Upper lobe of left lung (tissue), 6 donors: ENCODE measurements at regions not wholly inside any gene's neighbourhood (a gene's known extent, or its start where the extent isn't known, plus 50 kb on each side); places are given as distances from the start of the nearest gene placed in this dataset.
"Not testable (repeated sequence)": the region's sequence is repeated elsewhere in the genome, so short reads cannot be mapped to it uniquely, and the experiment has no call there.

Source experiments
- ATAC-seq, 2 donors: fragments of 200-7000 bp; cut with Tn5 transposase; one replicate each; pipeline ENCODE4 v1.9.1; 2022; ENCODE audit warnings: mild to moderate bottlenecking in 2 of 2, moderate library complexity in 2 of 2; ENCODE audit not compliant: low FRiP score in 2 of 2
- DNase-seq, 2 donors: peaks; one replicate each; pipeline ENCODE4 v3.0.0-alpha.2; 2019 to 2020
- H3K27ac ChIP-seq, 4 donors: fragments of 200-600 bp; sonication (generic); one replicate each; pipeline ENCODE4 v1.5.1; 2016 to 2019
- H3K27me3 ChIP-seq, 4 donors: fragments of 200-600 bp; sonication (generic); one replicate each; pipeline ENCODE4 v1.5.1; 2017 to 2019
- H3K36me3 ChIP-seq, 4 donors: fragments of 200-600 bp; sonication (generic); one replicate each; pipeline ENCODE4 v1.5.1; 2016 to 2019
- H3K4me1 ChIP-seq, 4 donors: fragments of 200-600 bp; sonication (generic); one replicate each; pipeline ENCODE4 v1.5.1; 2018 to 2019
- H3K4me3 ChIP-seq, 4 donors: fragments of 200-600 bp; sonication (generic); one replicate each; pipeline ENCODE4 v1.5.1; 2017 to 2019; ENCODE audit warnings: mild to moderate bottlenecking in 2 of 4, moderate library complexity in 1 of 4
- H3K9me3 ChIP-seq, 4 donors: fragments of 200-600 bp; sonication (generic); one replicate each; pipeline ENCODE4 v1.5.1; 2018 to 2019
- CTCF ChIP-seq, 6 experiments: fragments of 450-650 bp in 4 of 6; fragments of 200-600 bp in 2 of 6; sonication (generic) in 2 of 6; IDR thresholded peaks; one replicate each; pipeline ENCODE4 v1.5.1; 2016 to 2019; ENCODE audit warnings: antibody characterized with exemption in 6 of 6
- EP300 ChIP-seq, 4 donors: sonication (generic); formaldehyde crosslinking; IDR thresholded peaks; one replicate each; pipeline ENCODE4 v1.5.1; 2017; ENCODE audit warnings: antibody characterized with exemption in 4 of 4, control low read depth in 2 of 4
- POLR2A ChIP-seq, 4 donors: fragments of 450-650 bp; IDR thresholded peaks; one replicate each; pipeline ENCODE4 v1.5.1; 2016 to 2017; ENCODE audit warnings: antibody characterized with exemption in 4 of 4, mild to moderate bottlenecking in 2 of 4
- POLR2AphosphoS5 ChIP-seq, 2 donors: sonication (generic); formaldehyde crosslinking; IDR thresholded peaks; one replicate each; pipeline ENCODE4 v1.5.1; 2017; ENCODE audit warnings: antibody characterized with exemption in 2 of 2
- WGBS, 2 donors: methylation state at CpG; one replicate each; pipeline ENCODE4 v1.1.5; 2017 to 2018; 5-methylcytosine and 5-hydroxymethylcytosine counted together
- donor health status: DM: no; HTN: no; CAD: no; lungs with moderate emphysema.
- donor health status: DM: no; HTN: yes; CAD: no; lungs with severe emphysema.

DNA sequence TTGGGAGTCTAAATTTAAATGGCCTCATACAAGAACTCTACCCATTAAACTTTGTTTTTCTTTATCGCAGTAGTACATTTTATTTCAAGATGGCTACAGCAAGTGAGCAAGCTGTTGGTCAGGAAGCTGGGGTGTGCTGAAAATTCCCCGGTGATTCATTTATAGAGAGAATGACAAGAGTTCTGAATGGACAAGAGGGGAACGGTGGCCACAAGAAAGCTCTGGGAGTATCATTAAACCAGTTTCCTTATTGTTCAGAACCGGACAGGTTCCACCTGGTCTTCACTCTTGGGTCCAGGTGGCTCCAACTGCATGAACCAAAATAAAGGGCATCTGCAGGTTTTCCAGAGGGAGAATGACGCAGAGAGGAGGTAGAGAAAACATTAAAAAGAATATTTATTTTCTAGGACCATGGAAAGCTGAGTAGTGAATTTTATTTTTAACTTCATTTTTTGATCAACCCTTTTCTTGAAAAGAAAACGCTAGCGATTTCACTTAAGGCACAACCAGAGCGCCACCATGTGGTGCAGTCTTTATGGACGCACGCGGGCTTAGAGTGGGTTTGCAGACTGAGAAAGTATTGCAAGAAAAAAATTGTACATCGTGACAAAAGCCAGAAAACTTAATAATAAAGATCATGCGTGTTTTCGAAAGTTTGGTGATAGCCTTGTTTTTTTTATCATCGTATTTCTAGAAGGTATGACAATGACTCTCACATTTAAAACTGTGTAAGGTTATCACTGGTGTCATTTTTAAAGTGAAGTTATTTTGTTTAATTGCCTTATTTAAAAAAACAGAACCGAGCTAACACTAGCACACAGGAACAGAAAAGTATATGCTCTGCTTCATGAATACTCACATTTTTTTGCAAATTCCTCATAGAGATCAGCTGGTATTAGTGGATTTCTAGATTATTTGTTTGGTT, 97.9 kb upstream of the NOL4 start:
- H3K9me3 ChIP-seq = no peaks in the 10 kb centered on the region
- WGBS, 2 donors = 21 to 24% methylated on average over 16 of the region's 16 CpGs

DNA sequence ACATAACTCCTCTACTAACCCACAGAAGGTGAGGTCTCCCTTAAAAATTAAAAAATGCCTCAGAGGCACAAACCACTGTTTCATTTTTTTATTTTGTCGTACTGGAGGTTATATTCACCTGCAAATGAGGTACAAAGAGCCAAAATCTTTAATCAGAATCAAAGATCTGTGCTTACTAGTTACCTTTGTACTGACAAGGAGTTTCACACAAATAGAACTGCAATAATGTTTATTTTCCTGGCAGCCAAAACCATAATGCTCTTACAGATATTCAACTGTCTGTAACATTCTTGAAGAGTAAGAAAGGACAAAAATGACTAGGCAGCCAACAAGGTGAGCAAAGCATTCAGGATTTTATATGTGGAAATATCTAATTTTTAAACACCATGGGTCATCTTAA, 105.1 kb upstream of the NOL4 start:
- Histone ChIP-seq H3K27ac (no peak overlapping the region), H3K9me3 (no peaks in the 10 kb centered on the region), H3K4me3 (no peak overlapping the region), H3K27me3 (no peaks in the 10 kb centered on the region), H3K4me1 (no peaks in the 10 kb centered on the region), H3K36me3 (no peaks in the 10 kb centered on the region)
- ATAC-seq = no peak
- TF ChIP-seq POLR2A (IDR thresholded peaks at IDR 0.05) = no peak
- no peak for TF ChIP-seq CTCF (IDR thresholded peaks at IDR 0.05)
- no peak for DNase-seq
- WGBS, 2 donors = 41 to 87% methylated on average over 1 of the region's 1 CpG

More for the DNA sequence above, 97.9 kb upstream of the NOL4 start:
- no peaks in the 10 kb centered on the region for H3K4me1 ChIP-seq
- no peak for TF ChIP-seq EP300 (IDR thresholded peaks at IDR 0.05)
- TF ChIP-seq POLR2A (IDR thresholded peaks at IDR 0.05) = no peak
- peak in 5 of 6 experiments; percentile 20 to 36 (median 27) for TF ChIP-seq CTCF (IDR thresholded peaks at IDR 0.05)
- no peaks in the 10 kb centered on the region for H3K27me3 ChIP-seq
- H3K36me3 ChIP-seq = no peaks in the 10 kb centered on the region
- peak in 1 of 2 donors; percentile 36 for DNase-seq
- H3K27ac ChIP-seq = no peak overlapping the region
- H3K4me3 ChIP-seq = no peak overlapping the region
- ATAC-seq = no peak

GRCh38 chr18:34330308-34330707, 105.6 kb upstream of the NOL4 start:
- WGBS, 2 donors = 47 to 69% methylated on average over 3 of the region's 3 CpGs

GRCh38 chr18:34330907-34331306, 106.2 kb upstream of the NOL4 start:
- not testable (repeated sequence) for H3K27ac ChIP-seq, DNase-seq, H3K27me3 ChIP-seq, H3K9me3 ChIP-seq, ATAC-seq, H3K36me3 ChIP-seq, H3K4me3 ChIP-seq, H3K4me1 ChIP-seq
- 95 to 96% methylated on average over 12 of the region's 12 CpGs for WGBS, 2 donors

More at GRCh38 chr18:34330308-34330707, 105.6 kb upstream of the NOL4 start:
- H3K4me1 ChIP-seq = no peaks in the 10 kb centered on the region
- H3K36me3 ChIP-seq = no peaks in the 10 kb centered on the region
- H3K9me3 ChIP-seq = no peaks in the 10 kb centered on the region
- H3K27ac ChIP-seq = no peak overlapping the region
- no peaks in the 10 kb centered on the region for H3K27me3 ChIP-seq
- TF ChIP-seq EP300 (IDR thresholded peaks at IDR 0.05) (no peak), POLR2A (IDR thresholded peaks at IDR 0.05) (no peak), POLR2AphosphoS5 (IDR thresholded peaks at IDR 0.05) (no peak), CTCF (IDR thresholded peaks at IDR 0.05) (no peak)
- no peak for ATAC-seq
- no peak overlapping the region for H3K4me3 ChIP-seq
- no peak for DNase-seq

- H3K4me3 ChIP-seq, DNase-seq, H3K9me3 ChIP-seq, H3K27ac ChIP-seq, ATAC-seq, H3K4me1 ChIP-seq, H3K27me3 ChIP-seq, H3K36me3 ChIP-seq: not testable (repeated sequence)
- WGBS, 2 donors = 80 to 93% methylated on average over 9 to 13 of the region's 15 CpGs
Measured at GRCh38 chr18:34331343-34331742, 106.6 kb upstream of the NOL4 start.

DNA sequence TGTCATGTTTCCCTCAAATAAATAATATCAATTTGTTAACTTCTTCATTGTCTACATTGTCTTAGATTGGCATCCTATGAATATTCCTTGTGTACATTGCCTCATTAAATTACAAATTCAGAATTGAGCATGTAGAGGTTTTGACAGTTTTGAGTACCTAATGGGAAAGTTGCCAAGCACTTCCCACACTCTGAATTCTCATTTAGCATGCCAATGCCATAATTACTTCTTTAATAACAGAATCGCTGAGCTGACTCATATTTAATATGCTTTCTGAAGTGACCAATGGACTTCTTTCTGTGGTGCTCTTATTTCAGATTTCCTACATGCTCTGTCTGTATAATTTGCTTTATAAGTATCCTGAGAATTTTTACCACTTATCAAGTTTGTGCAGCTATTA, 114.4 kb upstream of the NOL4 start:
- Histone ChIP-seq H3K4me1 (no peaks in the 10 kb centered on the region), H3K9me3 (no peaks in the 10 kb centered on the region), H3K27me3 (no peaks in the 10 kb centered on the region), H3K36me3 (no peaks in the 10 kb centered on the region), H3K27ac (no peak overlapping the region), H3K4me3 (no peak overlapping the region)
- TF ChIP-seq EP300 (IDR thresholded peaks at IDR 0.05) (no peak), POLR2A (IDR thresholded peaks at IDR 0.05) (no peak)
- WGBS, 2 donors = 72 to 74% methylated on average over 1 of the region's 1 CpG
- no peak for ATAC-seq
- DNase-seq = no peak
